ENCODE measurements at regions not wholly inside any gene's neighbourhood (a gene's known extent, or its start where the extent isn't known, plus 50 kb on each side); places are given as distances from the start of the nearest gene placed in this dataset.

- FAIRE-seq (no peak), DNase-seq (ENCODE audit: low read depth) (no peak)
- no peaks in the 10 kb centered on the region for H3K36me3 ChIP-seq (ENCODE audit: control insufficient read depth, insufficient read depth, low read length)
- TF ChIP-seq CTCF (IDR thresholded peaks at IDR 0.05; ENCODE audit: insufficient read depth, low read length, severe bottlenecking): no peak
- no peaks in the 10 kb centered on the region for H3K27me3 ChIP-seq (ENCODE audit: control insufficient read depth, insufficient read depth, low read length)
- no peak overlapping the region for H3K4me3 ChIP-seq (ENCODE audit: low read depth, low read length)
These were observed 81.5 kb upstream of the LRIF1 start for GRCh38 chr1:111045033-111045722.

- Histone ChIP-seq H3K27me3 (ENCODE audit: control insufficient read depth, insufficient read depth, low read length) (no peaks in the 10 kb centered on the region), H3K4me3 (ENCODE audit: low read depth, low read length) (no peak overlapping the region), H3K36me3 (ENCODE audit: control insufficient read depth, insufficient read depth, low read length) (no peaks in the 10 kb centered on the region)
- DNase-seq (ENCODE audit: low read depth) (peak; percentile 34), FAIRE-seq (no peak)
- peak; percentile 76 for TF ChIP-seq CTCF (IDR thresholded peaks at IDR 0.05; ENCODE audit: insufficient read depth, low read length, severe bottlenecking)
These were observed 68.7 kb upstream of the LRIF1 start for GRCh38 chr1:111032295-111032897.

GRCh38 chr1:111030590-111030989 lies 66.9 kb upstream of the LRIF1 start:
- Histone ChIP-seq H3K27me3 (ENCODE audit: control insufficient read depth, insufficient read depth, low read length) (no peaks in the 10 kb centered on the region), H3K4me3 (ENCODE audit: low read depth, low read length) (no peak overlapping the region), H3K36me3 (ENCODE audit: control insufficient read depth, insufficient read depth, low read length) (no peaks in the 10 kb centered on the region)
- no peak for FAIRE-seq
- DNase-seq (ENCODE audit: low read depth): peak; percentile 63
- peak; percentile 75 for TF ChIP-seq CTCF (IDR thresholded peaks at IDR 0.05; ENCODE audit: insufficient read depth, low read length, severe bottlenecking)

GRCh38 chr1:111025109-111025508 lies 61.4 kb upstream of the LRIF1 start:
- Histone ChIP-seq H3K27me3 (ENCODE audit: control insufficient read depth, insufficient read depth, low read length) (no peaks in the 10 kb centered on the region), H3K36me3 (ENCODE audit: control insufficient read depth, insufficient read depth, low read length) (no peaks in the 10 kb centered on the region), H3K4me3 (ENCODE audit: low read depth, low read length) (no peak overlapping the region)
- FAIRE-seq (no peak), DNase-seq (ENCODE audit: low read depth) (no peak)
- TF ChIP-seq CTCF (IDR thresholded peaks at IDR 0.05; ENCODE audit: insufficient read depth, low read length, severe bottlenecking): no peak

- no peak for DNase-seq (ENCODE audit: low read depth)
- Histone ChIP-seq H3K27me3 (ENCODE audit: control insufficient read depth, insufficient read depth, low read length) (no peaks in the 10 kb centered on the region), H3K36me3 (ENCODE audit: control insufficient read depth, insufficient read depth, low read length) (no peaks in the 10 kb centered on the region), H3K4me3 (ENCODE audit: low read depth, low read length) (no peak overlapping the region)
- FAIRE-seq: no peak
- no peak for TF ChIP-seq CTCF (IDR thresholded peaks at IDR 0.05; ENCODE audit: insufficient read depth, low read length, severe bottlenecking)
These were observed 51.5 kb upstream of the LRIF1 start for GRCh38 chr1:111015222-111015621.

All from bronchial epithelial cell (primary cell).